HEK293 (cell line): ENCODE measurements at regions not wholly inside any gene's neighbourhood (a gene's known extent, or its start where the extent isn't known, plus 50 kb on each side); places are given as distances from the start of the nearest gene placed in this dataset.

ENCODE experiments used
- CTCF ChIA-PET: fragments of 350-600 bp; formaldehyde crosslinking; extraction: SDS; loops from one replicate; lab custom pipeline; 2021; ENCODE audit warnings: antibody characterized with exemption; lab: Yijun Ruan, JAX
- POLR2A ChIA-PET: fragments of 300-600 bp; formaldehyde crosslinking; extraction: SDS; loops from one replicate; lab custom pipeline; 2020; ENCODE audit warnings: antibody characterized with exemption, inconsistent platforms; lab: Yijun Ruan, JAX
- H3K27ac ChIP-seq: fragments of 200-500 bp; sonication (Bioruptor generic); 2 replicates; pipeline ENCODE4 v1.5.1; 2014; ENCODE audit warnings: low read depth, low read length, control low read depth, inconsistent platforms; ENCODE audit errors: extremely low read depth
- H3K36me3 ChIP-seq, 2 experiments: fragments of 200-500 bp in 1 of 2; sonication (Bioruptor generic) in 1 of 2; 1 replicate in 1 of 2; 2 replicates in 1 of 2; pipeline ENCODE4 v1.5.1; 2014 to 2017; ENCODE audit warnings: inconsistent platforms in 2 of 2, low read length in 2 of 2; ENCODE audit not compliant: control insufficient read depth in 2 of 2, insufficient read depth in 1 of 2
- H3K4me1 ChIP-seq: fragments of 200-500 bp; sonication (Bioruptor generic); 2 replicates; pipeline ENCODE4 v1.5.1; 2014; ENCODE audit warnings: mild to moderate bottlenecking, low read length, inconsistent platforms; ENCODE audit not compliant: control insufficient read depth, insufficient read depth
- H3K4me3 ChIP-seq: 2 replicates; pipeline ENCODE4 v1.5.1; 2011; ENCODE audit warnings: low read depth, mild to moderate bottlenecking, control low read depth, low read length, moderate library complexity
- H3K9me3 ChIP-seq: fragments of 200-500 bp; sonication (Bioruptor generic); 2 replicates; pipeline ENCODE4 v1.5.1; 2014; ENCODE audit warnings: low read depth, low read length, inconsistent platforms; ENCODE audit not compliant: control insufficient read depth, insufficient read depth
- BCL11B ChIP-seq: fragments of 450-650 bp; formaldehyde crosslinking; IDR thresholded peaks from 2 replicates; pipeline ENCODE4 v1.5.1; 2016; ENCODE audit warnings: low read depth, missing biosample characterization, missing genetic modification characterization
- MZF1 ChIP-seq: fragments of 450-650 bp; formaldehyde crosslinking; IDR thresholded peaks from 2 replicates; pipeline ENCODE4 v1.5.1; 2017; ENCODE audit warnings: missing biosample characterization, missing genetic modification characterization, borderline replicate concordance
- OVOL3 ChIP-seq: fragments of 450-650 bp; formaldehyde crosslinking; IDR thresholded peaks from 2 replicates; pipeline ENCODE4 v1.5.1; 2016; ENCODE audit warnings: missing biosample characterization, missing genetic modification characterization
- ZBTB17 ChIP-seq: fragments of 450-650 bp; formaldehyde crosslinking; IDR thresholded peaks from 2 replicates; pipeline ENCODE4 v1.5.1; 2016; ENCODE audit warnings: missing biosample characterization, missing genetic modification characterization
- ZBTB26 ChIP-seq: fragments of 450-650 bp; formaldehyde crosslinking; optimal IDR thresholded peaks from 2 replicates; pipeline ENCODE3; 2016; ENCODE audit warnings: missing biosample characterization, mild to moderate bottlenecking, missing genetic modification characterization
- ZBTB44 ChIP-seq: fragments of 450-650 bp; IDR thresholded peaks from 2 replicates; pipeline ENCODE4 v1.5.1; 2018; ENCODE audit warnings: missing biosample characterization, mild to moderate bottlenecking, missing genetic modification characterization
- ZIC2 ChIP-seq: fragments of 450-650 bp; formaldehyde crosslinking; IDR thresholded peaks from 2 replicates; pipeline ENCODE4 v1.5.1; 2016; ENCODE audit warnings: missing biosample characterization, missing genetic modification characterization
- ZNF112 ChIP-seq: fragments of 450-650 bp; formaldehyde crosslinking; IDR thresholded peaks from 2 replicates; pipeline ENCODE4 v1.5.0; 2017; ENCODE audit warnings: missing biosample characterization, missing genetic modification characterization
- ZNF114 ChIP-seq: fragments of 450-650 bp; formaldehyde crosslinking; IDR thresholded peaks from 2 replicates; pipeline ENCODE4 v1.5.0; 2017; ENCODE audit warnings: missing biosample characterization, missing genetic modification characterization
- ZNF169 ChIP-seq: fragments of 450-650 bp; formaldehyde crosslinking; IDR thresholded peaks from 2 replicates; pipeline ENCODE4 v1.5.1; 2016; ENCODE audit warnings: missing biosample characterization, missing genetic modification characterization
- ZNF19 ChIP-seq: fragments of 450-650 bp; formaldehyde crosslinking; IDR thresholded peaks from 2 replicates; pipeline ENCODE4; 2016; ENCODE audit warnings: missing biosample characterization, missing genetic modification characterization, low read depth
- ZNF221 ChIP-seq: fragments of 450-650 bp; formaldehyde crosslinking; IDR thresholded peaks from 2 replicates; pipeline ENCODE4 v1.5.1; 2017; ENCODE audit warnings: missing biosample characterization, missing genetic modification characterization, borderline replicate concordance
- ZNF266 ChIP-seq: fragments of 450-650 bp; formaldehyde crosslinking; IDR thresholded peaks from 2 replicates; pipeline ENCODE4 v1.5.1; 2016; ENCODE audit warnings: missing biosample characterization, missing genetic modification characterization, low read depth
- ZNF280D ChIP-seq: fragments of 450-650 bp; formaldehyde crosslinking; IDR thresholded peaks from 2 replicates; pipeline ENCODE4 v1.5.1; 2016; ENCODE audit warnings: missing biosample characterization, missing genetic modification characterization
- ZNF426 ChIP-seq: fragments of 450-650 bp; formaldehyde crosslinking; IDR thresholded peaks from 2 replicates; pipeline ENCODE4 v1.5.1; 2017; ENCODE audit warnings: missing biosample characterization, missing genetic modification characterization, mild to moderate bottlenecking, inconsistent platforms, moderate library complexity
- ZNF501 ChIP-seq: fragments of 450-650 bp; formaldehyde crosslinking; IDR thresholded peaks from 2 replicates; pipeline ENCODE4 v1.5.1; 2016; ENCODE audit warnings: missing biosample characterization, missing genetic modification characterization
- ZNF514 ChIP-seq: fragments of 450-650 bp; formaldehyde crosslinking; IDR thresholded peaks from 2 replicates; pipeline ENCODE4 v1.5.1; 2016; ENCODE audit warnings: missing biosample characterization, missing genetic modification characterization
- ZNF521 ChIP-seq: fragments of 450-650 bp; formaldehyde crosslinking; IDR thresholded peaks from 2 replicates; pipeline ENCODE4 v1.5.1; 2017; ENCODE audit warnings: missing biosample characterization, mild to moderate bottlenecking, missing genetic modification characterization
- ZNF561 ChIP-seq: fragments of 450-650 bp; IDR thresholded peaks from 2 replicates; pipeline ENCODE4 v1.5.1; 2018; ENCODE audit warnings: missing biosample characterization, missing genetic modification characterization, borderline replicate concordance
- ZSCAN23 ChIP-seq: fragments of 450-650 bp; formaldehyde crosslinking; IDR thresholded peaks from 2 replicates; pipeline ENCODE4 v1.5.1; 2016; ENCODE audit warnings: missing biosample characterization, missing genetic modification characterization
- ZSCAN30 ChIP-seq: fragments of 450-650 bp; IDR thresholded peaks from 2 replicates; pipeline ENCODE4 v1.5.1; 2018; ENCODE audit warnings: missing biosample characterization, mild to moderate bottlenecking, missing genetic modification characterization, moderate library complexity

GRCh38 chr13:86840250-86841191 is 830.6 kb upstream of the SLITRK5 start (continued):
- TF ChIP-seq ZNF221 (no peak), ZNF561 (tag by site-specific recombination) (no peak), ZNF514 (no peak)

GRCh38 chr13:86841264-86841663 is 829.9 kb upstream of the SLITRK5 start:
- CTCF ChIA-PET, result interaction anchor here (0.7 kb wide), 1 partner anchor 47 kb away, joined by 3 read pairs; no protein-coding TSS in a partner anchor
- Histone ChIP-seq H3K9me3 (no peaks in the 10 kb centered on the region), H3K27ac (no peak overlapping the region), H3K36me3 (no peaks in the 10 kb centered on the region), H3K4me1 (no peaks in the 10 kb centered on the region), H3K4me3 (no peak overlapping the region)
- POLR2A ChIA-PET, result no interaction called here
- TF ChIP-seq ZNF169 (no peak), ZNF501 (no peak), BCL11B (tag by site-specific recombination) (no peak), OVOL3 (no peak), ZIC2 (tag by site-specific recombination) (no peak), MZF1 (tag by site-specific recombination) (no peak), ZBTB26 (no peak), ZNF19 (tag by site-specific recombination) (no peak), ZNF280D (tag by site-specific recombination) (no peak), ZSCAN23 (tag by site-specific recombination) (no peak), ZBTB44 (tag by site-specific recombination) (no peak), ZNF521 (tag by site-specific recombination) (no peak), ZSCAN30 (tag by site-specific recombination) (no peak), ZNF114 (tag by site-specific recombination) (no peak)

GRCh38 chr13:86846501-86846900 is 824.7 kb upstream of the SLITRK5 start:
- ChIA-PET POLR2A (interaction anchor here (0.6 kb wide), 1 partner anchor 1349 kb away, joined by 3 read pairs; no protein-coding TSS in a partner anchor), CTCF (no interaction called here)
- Histone ChIP-seq H3K4me3 (no peak overlapping the region), H3K4me1 (no peaks in the 10 kb centered on the region), H3K9me3 (no peaks in the 10 kb centered on the region), H3K36me3 (no peaks in the 10 kb centered on the region), H3K27ac (no peak overlapping the region)
- no peak for TF ChIP-seq ZNF426 (tag by site-specific recombination)
- no peak for TF ChIP-seq ZNF112 (tag by site-specific recombination)
- TF ChIP-seq ZNF266 (tag by site-specific recombination), result no peak
- no peak for TF ChIP-seq ZBTB17 (tag by site-specific recombination)
- TF ChIP-seq, all 188 proteins: peak for 0
